Ecto neural progenitor cell (in vitro differentiated cells): ENCODE measurements at regions not wholly inside any gene's neighbourhood (a gene's known extent, or its start where the extent isn't known, plus 50 kb on each side); places are given as distances from the start of the nearest gene placed in this dataset.
"Not testable (repeated sequence)": the region's sequence is repeated elsewhere in the genome, so short reads cannot be mapped to it uniquely, and the experiment has no call there.

ENCODE experiments used
- DNase-seq: peaks from one replicate; pipeline ENCODE4 v3.0.0-alpha.2; 2018; ENCODE audit warnings: low spot score

- DNase-seq: no peak
These were observed 689.7 kb upstream of the PHF14 start for GRCh38 chr7:10284001-10284400.

- DNase-seq: no peak
These were observed 674.3 kb upstream of the PHF14 start for GRCh38 chr7:10299384-10299783.

- no peak for DNase-seq
These were observed 673.1 kb upstream of the PHF14 start for GRCh38 chr7:10300577-10300976.

GRCh38 chr7:10308276-10308675 lies 665.4 kb upstream of the PHF14 start:
- DNase-seq: no peak

- no peak for DNase-seq
These were observed 660.7 kb upstream of the PHF14 start for GRCh38 chr7:10312942-10313341.

DNA sequence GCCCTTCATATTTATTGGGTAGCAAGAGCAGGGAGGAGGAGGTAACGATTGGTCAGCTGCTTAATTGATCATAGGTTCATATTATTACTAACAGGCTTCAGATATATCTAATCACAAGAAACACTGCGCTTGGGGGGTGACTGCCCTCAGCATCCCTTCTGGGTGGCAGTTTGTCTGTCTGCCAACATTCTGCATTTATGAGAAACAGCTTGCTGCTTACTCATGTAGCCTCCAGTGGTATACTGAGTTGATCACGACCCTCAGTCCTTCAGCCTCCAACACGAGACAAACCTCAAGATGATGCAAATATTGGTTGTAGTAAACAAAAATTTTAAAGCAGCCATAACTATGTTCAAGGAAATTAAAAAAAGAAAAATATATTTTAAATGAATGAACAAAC lies 657.8 kb upstream of the PHF14 start:
- DNase-seq: no peak

DNA sequence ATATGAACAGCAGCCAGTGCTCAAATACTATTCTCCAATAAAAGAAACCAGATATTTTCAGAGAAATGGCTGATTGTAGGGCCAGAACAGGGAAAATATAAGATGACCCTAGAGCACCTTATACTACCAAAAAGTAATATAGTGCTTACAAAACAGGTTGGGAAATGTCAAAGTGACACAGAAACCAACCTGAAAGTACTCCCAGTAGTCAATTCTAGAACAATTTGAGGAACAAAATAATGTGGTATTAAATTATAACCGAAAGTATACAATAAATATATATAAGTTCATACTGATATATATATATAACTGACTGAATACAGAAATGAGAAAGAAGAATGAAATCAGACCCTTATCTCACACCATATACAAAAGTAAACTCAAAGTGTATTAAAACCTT lies 657.2 kb upstream of the PHF14 start:
- no peak for DNase-seq

DNA sequence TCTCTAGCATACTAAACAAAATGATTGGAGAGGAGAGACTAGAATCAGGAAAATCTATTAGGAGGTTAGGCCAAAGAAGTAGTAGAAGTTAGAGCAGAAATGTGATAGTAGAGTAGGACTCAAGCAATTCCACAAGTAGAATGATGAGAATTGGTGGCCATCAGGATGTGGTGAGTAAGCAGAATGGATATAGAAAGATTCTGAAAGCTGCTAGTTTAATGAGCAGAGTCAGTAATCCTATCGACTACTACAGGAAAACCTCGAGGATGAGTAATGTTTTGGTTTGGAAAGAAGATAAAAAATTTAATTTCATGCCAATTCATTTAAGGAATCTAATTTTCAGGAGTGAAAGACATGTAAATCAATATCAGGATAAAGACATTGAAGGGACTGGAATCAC lies 648.3 kb upstream of the PHF14 start:
- DNase-seq: no peak

DNA sequence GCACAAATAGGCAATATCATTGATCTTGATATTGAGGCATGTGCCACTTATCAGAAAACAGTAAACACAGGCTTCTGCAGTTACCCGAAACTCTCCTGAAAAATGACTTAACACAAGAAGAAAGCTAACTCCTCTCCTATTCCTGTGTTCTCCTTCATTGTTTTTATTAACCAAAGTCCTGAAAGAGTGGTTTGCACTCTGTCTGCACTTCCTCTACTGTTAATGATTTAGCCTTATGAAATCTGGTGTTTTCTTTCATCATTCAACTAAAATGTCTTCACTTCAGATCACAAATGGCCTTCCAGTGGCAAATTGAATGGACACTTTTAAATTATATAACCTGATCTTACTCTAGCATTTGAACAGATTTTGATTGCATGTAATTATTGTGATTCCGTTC lies 630.6 kb upstream of the PHF14 start:
- no peak for DNase-seq

DNA sequence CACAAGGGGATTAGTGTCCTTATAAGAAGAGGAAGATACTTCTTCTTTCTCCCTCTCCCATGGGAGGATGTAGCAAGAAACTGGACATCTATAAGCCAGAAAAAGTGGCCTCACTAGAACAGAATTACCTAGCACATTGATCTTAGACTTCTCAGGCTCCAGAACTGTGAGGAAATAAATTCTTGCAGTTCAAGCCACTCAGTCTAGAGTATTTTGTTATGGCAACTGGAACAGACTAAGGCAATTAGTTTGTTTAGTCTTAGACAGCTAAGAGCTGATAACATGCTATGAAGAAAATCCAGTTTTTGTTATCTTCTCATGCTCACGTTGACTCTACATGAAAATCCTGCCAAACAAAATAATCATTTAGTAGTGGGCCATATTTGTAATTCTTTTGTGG lies 627.6 kb upstream of the PHF14 start:
- no peak for DNase-seq

GRCh38 chr7:10355816-10356215 lies 617.9 kb upstream of the PHF14 start:
- no peak for DNase-seq

DNA sequence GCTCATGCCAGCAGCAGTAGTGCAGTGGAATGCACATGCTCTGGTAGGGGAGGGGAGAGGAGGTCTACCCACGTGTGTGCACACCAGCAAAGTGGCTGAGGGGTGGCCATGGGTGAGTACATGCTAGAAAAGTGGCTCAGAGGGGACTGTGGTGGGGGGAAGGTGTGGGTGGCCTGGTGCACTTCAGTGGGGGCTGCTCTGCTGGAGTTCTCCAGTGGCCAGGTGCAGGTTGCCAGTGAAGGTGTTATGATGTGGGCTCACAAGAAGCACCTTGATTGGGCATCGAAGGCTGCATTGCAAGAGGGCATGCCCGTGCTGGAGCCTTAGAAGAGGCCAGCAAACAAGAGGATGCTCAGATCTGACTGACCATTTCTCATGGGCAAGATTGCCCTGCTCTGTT lies 613.6 kb upstream of the PHF14 start:
- DNase-seq: no peak

GRCh38 chr7:10401793-10402192 lies 571.9 kb upstream of the PHF14 start:
- DNase-seq: no peak

DNA sequence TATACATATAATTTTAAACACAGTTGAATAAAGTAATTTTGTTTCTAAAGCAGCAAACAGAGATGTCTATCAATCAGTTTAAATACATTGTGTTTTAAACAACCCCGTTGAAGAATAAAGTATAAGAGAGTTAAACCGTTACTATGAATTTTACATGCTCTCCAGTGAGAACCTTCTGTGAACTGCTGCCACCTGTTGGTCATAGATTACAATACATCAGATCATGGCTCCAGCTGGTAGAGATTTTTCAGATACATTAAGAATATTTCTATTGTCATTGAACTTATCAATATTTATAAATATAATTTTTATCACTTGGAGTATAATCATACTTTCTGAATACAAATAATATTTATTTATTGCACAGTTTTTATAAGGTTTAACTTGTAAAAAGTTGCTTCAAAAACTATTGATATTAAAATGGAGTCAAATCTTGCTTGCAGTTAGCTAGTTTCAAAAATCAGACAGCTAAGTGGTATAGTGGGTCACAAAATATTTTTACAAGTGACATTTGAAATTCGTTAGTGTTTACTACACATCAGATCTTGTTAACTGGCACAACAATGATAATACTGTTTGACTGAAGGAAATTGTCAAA lies 561.2 kb upstream of the PHF14 start:
- no peak for DNase-seq

GRCh38 chr7:10418985-10419384 lies 554.7 kb upstream of the PHF14 start:
- DNase-seq: no peak

DNA sequence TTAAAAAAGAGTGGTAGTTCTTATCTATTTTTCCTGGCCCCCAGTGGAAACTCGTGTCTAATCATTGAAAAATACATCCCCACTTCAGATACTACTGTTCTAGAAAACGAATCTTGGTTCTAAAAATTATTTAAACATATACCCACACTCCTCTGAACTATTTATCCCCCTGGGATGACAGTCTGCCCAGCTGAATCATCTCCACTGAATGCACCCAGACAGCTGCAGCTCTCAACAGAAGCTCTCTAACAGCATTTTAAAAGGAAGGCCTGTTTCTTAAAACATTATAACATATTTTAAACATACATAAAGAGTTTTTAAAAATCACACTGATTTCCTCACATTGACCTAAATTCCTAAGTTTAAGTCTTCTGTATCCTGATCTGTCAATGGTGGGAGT lies 544.6 kb upstream of the PHF14 start:
- no peak for DNase-seq

DNA sequence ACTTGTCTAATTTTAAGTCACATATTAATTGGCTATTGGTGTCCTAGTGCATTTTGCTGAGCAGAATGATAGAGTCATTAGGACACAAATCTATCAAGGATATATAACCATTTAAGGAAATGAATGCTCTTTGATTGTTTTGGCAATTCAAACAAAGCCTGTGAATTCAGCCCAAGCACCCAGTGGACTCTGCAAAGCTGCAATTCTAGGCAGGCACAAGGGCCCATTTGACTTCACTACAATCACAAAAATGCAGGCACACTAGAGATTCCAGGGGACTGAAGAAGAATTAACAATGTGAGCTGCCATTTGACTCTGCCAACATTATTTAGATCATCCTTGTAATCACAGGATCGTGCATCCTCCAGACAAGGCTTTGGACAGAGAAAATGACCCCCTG lies 544.2 kb upstream of the PHF14 start:
- no peak for DNase-seq

DNA sequence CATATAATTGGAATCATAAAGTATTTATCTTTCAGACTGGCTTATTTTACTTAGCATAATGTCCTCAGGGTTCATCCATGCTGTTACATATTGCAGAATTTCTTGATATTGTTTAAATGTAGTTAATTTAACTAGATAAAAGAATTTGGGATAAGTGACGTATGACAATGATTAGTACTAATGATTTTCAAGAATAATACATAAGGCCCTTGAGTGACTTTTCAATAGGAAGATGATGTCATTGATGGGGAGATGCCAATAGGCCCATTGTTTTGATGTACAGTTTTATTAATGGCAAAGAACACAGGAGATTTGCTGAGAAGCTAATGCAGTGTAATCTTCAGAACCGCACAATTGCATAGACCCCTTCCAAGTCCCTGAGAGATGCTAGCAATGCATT lies 537.4 kb upstream of the PHF14 start:
- no peak for DNase-seq

DNA sequence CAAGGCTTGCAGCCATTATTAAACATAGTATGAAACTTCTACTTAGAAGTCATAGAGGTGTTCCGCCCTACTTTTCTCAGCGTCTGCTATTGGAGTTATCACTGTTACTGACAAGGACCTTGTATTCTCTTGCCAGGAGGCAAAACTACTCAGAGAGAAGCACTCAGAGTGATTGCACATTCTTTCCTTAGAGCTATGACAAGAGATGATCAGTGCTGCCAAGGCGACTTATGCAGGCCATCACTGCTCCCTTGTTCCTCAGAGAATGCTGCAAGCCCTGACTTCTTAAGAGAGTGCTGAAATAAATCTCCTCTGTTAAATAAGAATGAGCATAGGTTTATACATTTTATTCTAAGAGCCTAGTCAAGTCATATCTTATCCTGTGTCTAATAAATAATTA lies 534.6 kb upstream of the PHF14 start:
- no peak for DNase-seq

- no peak for DNase-seq
These were observed 517.7 kb upstream of the PHF14 start for GRCh38 chr7:10455936-10456335.

DNA sequence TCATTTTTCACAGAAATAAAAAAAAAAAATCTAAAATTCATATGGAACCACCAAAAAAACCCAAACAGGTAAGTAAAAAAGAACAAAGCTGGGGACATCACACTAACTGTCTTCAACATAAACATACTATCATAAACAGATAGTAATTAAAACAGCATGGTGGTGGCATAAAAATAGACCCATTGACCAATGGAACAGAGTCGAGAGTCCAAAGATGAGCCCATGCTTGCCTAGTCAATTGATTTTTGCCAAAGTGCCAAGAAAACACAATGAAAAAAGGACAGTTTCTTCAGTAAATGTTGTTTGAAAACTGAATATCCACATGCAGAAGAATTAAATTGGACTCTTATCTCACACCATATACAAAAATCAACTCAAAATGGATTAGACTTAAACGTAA lies 513.2 kb upstream of the PHF14 start:
- no peak for DNase-seq

GRCh38 chr7:10463701-10464100 lies 510.0 kb upstream of the PHF14 start:
- DNase-seq: no peak

DNA sequence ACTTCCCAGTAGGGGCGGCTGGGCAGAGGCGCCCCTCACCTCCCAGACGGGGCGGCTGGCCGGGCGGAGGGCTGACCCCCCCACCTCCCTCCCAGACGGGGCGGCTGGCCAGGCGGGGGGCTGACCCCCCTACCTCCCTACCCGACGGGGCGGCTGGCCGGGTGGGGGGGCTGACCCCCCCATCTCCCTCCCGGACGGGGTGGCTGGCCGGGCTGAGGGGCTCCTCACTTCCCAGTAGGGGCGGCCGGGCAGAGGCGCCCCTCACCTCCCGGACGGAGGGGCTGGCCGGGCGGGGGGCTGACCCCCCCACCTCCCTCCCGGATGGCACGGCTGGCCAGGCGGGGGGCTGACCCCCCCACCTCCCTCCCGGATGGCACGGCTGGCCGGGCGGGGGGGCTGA lies 508.1 kb upstream of the PHF14 start:
- DNase-seq: not testable (repeated sequence)

- no peak for DNase-seq
These were observed 504.8 kb upstream of the PHF14 start for GRCh38 chr7:10468908-10469307.

DNA sequence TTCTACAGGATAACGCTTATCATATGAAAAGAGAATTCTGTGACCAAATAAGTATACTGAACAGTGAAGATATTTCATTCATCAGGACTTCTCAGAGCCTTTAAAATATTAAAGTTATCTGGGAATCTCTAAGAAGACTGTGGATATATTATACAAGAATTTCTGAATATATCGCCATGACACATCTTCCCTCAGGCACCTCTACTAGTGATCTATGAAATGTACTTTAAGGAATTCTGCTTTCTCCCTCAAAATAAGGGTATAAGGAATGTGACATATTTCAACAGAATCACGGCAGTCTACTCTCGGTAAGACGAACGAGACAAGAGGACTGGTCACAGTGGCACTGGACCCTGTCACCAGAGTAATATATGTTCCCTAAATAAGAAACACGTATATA lies 504.2 kb upstream of the PHF14 start:
- no peak for DNase-seq
